Peyer's patch (tissue), 4 donors: ENCODE measurements at regions not wholly inside any gene's neighbourhood (a gene's known extent, or its start where the extent isn't known, plus 50 kb on each side); places are given as distances from the start of the nearest gene placed in this dataset.

Experiments
- CTCF ChIP-seq, 6 experiments: fragments of 450-650 bp in 4 of 6; fragments of 200-600 bp in 2 of 6; sonication (generic) in 1 of 6; IDR thresholded peaks; one replicate each; pipeline ENCODE4 v1.5.1; 2017 to 2019; ENCODE audit warnings: antibody characterized with exemption in 6 of 6, mild to moderate bottlenecking in 3 of 6, moderate library complexity in 1 of 6
- POLR2A ChIP-seq, 2 donors: fragments of 450-650 bp; IDR thresholded peaks; one replicate each; pipeline ENCODE4 v1.5.1; 2017; ENCODE audit warnings: antibody characterized with exemption in 2 of 2, mild to moderate bottlenecking in 2 of 2, moderate library complexity in 2 of 2

GRCh38 chr21:34004974-34005373, 68.4 kb upstream of the MRPS6 start:
- TF ChIP-seq POLR2A (IDR thresholded peaks at IDR 0.05) (no peak), CTCF (IDR thresholded peaks at IDR 0.05) (no peak)
